ENCODE measurements at regions not wholly inside any gene's neighbourhood (a gene's known extent, or its start where the extent isn't known, plus 50 kb on each side); places are given as distances from the start of the nearest gene placed in this dataset.
"Not testable (repeated sequence)": the region's sequence is repeated elsewhere in the genome, so short reads cannot be mapped to it uniquely, and the experiment has no call there.

DNA sequence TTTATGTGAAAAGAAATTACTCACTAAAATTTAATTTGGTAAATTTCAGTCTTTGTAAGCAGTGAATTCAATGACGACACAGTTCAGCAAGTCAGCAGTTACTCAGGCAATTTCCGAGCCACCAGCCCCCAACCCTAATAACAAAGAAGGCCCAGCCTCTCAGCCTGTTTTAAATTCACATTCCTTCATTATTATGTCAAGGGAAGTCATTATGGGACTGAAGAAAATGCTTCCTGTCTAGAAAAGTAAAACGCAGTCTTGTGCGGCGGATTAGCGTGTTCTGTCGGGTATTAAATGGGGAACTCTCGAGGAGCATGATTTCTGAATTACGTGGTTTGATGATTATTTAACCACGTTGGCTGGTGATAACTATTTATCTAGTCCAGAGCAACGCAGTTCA lies 177.6 kb downstream of the AIPL1 start:
- no peak for DNase-seq (ENCODE audit: low spot score)

DNA sequence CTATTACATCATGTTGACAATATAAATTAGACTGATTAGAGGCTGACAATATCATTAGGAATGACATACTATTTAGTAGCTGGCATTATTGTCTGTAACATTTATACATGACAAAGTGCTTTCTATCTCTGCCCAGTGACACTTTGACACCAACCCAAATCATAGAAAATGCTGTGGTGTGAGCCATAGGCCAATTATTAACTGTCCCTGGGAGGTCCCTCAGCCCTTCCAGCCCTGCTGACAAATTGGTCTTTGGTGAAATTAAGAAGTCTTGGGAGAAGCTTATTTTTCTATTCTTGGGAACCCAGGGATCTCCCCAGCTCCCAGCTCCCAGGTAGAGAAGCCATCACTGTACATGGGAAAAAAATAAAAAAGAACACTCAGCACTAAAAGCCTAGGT lies 179.6 kb downstream of the AIPL1 start:
- DNase-seq (ENCODE audit: low spot score): no peak

DNA sequence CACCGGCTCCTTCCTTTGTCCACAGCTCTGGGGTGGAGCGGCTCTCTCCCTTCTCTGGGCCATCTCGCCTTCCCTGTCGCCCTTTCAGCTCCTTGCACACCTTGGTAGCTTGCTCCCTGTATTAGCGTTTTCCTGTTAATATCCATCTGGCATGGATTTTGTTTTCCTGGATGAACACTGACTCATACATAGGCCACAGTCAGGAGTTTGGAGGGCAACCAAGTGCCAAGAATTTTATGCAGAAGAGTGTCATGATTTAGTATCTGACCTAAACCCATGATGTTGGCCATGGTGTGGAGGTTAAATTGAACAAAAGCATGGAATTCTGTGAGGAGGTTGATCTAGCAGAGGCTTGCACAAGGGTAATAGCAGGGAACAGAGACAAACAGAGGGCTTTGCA lies 180.9 kb downstream of the AIPL1 start:
- DNase-seq (ENCODE audit: low spot score): no peak

DNA sequence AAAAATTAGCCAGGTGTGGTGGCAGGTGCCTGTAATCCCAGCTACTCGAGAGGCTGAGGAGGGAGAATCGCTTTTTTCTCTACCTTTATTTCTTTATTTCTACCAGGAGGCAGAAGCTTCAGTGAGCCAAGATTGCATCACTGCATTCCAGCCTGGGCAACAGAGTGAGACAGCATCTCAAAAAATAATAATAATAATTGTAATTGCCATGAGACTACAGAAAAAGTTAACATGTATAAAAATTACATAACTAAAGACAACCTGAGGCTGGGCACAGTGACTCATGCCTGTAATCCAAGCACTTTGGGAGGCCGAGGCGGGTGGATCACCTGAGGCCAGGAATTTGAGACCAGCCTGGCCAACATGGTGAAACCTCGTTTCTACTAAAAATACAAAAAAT lies 181.5 kb downstream of the WSCD1 start:
- not testable (repeated sequence) for DNase-seq (ENCODE audit: low spot score)

DNA sequence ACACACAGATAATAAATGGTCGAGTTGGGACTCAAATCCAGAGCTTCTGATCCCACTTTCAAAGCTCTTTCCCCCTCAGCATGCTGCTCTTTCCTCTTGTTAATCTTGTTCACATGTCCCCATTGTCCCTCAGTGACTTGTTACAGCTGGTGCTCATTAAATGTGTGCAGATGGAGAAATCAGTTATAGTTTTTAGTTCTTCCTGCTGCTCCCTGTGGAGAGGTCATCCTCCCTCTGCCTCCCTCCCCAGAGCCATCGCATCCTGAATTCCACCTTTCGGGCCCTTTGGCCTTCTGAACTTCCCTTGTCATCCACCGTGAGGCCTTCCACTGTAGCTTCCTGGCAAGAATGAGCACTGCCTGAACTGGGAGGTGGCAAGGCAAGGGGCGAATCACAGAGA lies 179.6 kb downstream of the WSCD1 start:
- no peak for DNase-seq (ENCODE audit: low spot score)

DNA sequence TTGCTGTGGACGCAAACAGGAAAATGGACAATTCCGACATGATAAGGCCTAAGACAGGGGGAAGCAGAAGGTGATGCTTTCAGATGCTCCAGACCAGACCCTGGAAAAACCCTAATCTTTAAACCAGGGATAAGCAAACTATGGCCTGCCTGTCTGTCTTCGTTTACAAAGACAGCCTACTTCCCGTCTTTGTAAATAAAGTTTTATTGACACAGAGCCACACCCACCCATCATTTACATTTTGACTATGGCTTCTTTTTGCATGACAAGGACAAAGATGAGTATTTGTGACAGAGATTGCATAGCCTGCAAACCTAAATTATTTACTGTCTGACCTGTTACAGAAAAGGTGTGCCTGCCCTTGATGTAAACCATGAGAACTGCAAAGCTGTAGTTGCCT lies 177.9 kb downstream of the WSCD1 start:
- no peak for DNase-seq (ENCODE audit: low spot score)

DNA sequence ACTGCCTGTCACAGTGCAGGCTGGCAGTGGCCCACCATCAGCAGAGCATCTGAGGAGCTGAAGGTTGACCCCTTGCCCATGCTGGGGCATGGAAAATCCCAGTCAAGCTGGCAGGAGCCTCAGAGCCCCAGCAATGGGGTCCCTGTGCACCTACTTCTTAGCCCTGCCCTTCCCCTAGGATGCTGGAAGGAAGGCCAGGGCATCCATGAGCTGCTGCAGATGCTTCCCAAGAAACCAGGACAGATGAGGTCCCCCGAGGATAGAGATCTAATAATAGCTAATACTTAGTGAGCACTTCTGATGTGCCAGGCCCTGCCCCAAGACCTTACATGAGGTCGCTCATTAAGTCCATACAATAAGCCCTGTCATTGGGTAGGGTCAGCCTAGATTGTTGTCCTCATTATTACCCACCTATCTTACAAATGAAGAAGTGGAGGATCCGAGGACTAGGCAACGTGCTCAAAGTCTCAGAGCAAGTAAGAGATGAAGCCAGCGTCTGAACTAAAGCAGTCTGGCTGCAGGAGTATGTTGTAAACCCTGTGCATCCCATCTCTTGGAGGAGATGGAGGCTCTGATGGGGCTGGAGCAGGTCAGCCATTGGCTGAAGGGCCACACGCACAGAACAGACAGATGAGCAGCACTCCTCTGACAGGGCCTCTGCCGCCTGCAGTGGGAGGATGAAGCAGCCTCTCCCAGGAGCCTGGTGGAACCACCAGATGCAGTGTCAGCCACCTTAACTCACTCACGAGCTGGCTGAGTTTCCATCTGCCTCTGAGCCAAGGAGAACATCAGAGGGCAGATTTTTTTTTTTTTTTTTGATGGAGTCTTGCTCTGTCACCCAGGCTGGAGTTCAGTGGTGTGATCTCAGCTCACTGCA lies 175.4 kb downstream of the WSCD1 start:
- DNase-seq (ENCODE audit: low spot score): peak; percentile 43

DNA sequence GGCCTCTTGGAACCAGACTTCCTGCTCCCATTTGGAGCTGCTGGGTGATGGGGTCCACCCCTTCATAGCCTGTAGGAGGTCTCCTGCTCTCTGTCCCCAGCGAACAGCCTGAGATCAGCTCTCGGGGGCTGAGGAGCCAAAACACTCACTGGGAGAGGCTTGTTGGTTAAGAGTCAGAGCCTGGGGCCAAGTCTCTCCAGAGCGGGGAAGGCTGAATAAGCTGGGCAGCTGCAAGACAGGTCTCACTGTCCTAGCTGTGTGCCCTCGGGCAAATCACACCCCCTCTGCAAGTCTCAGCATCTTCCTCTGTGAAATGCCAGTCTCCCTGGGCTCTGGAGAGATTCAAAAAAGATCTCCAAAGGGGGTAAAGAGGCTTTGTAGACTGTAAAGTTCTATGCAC lies 174.6 kb downstream of the WSCD1 start:
- DNase-seq (ENCODE audit: low spot score): peak; percentile 59

DNA sequence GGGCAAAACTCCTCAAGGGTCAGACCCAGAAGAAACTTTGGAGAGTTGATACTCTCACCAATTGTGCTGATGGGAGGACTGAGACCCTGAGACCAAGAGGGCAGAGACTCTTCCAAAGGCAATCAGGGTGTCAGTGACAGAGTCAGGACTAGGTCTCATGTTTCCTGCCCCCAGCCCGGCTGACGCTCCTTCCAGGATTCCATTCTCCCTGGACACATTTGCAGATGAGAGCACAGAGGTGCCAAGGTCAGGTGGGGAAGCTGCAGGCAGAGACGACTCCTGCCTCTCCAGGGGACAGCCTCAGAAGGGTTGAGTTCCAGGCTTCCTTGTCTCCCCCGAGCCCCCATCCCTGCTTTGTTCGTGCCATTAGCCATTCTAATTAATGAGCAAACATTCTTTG lies 174.1 kb downstream of the WSCD1 start:
- peak; percentile 44 for DNase-seq (ENCODE audit: low spot score)

DNA sequence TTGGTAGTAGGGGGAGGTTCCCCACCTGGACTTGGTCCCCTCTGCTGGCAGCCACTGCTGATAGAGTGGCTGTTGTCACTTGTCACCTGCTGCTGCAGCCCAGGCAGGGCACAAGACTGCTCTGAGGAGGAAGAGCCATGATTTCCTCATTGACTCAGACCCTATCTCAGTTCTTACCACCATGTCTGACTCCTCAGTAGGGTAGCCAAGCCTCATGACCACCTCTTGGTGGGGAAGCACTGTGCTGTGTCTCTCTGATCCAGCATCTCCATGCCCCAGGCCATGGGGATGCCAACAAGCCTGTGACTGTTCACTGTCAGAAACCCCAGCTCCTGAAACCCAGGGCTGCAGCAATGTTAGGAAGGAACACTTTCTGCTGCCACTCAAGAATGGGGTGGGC lies 173.0 kb downstream of the WSCD1 start:
- DNase-seq (ENCODE audit: low spot score): peak; percentile 42

DNA sequence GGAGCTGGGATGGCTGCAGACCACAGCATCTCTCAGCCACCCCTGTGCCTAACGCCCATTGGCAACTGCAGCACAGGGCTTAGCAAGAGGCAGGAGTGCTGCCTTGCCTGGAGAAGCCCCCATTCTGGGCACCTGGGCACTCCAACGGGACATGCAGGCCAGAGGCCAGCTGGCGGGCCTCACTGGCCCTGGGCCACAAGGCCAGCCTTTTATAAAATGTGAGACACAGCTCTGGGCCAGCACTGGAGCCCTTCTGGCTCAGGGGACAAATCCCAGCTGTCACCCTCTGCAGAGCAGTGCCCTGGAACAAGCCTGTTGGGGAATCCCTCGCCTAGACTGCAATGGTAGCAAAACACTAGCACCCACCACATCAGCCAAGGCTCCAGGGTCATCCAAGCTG lies 171.8 kb downstream of the WSCD1 start:
- peak; percentile 47 for DNase-seq (ENCODE audit: low spot score)

DNA sequence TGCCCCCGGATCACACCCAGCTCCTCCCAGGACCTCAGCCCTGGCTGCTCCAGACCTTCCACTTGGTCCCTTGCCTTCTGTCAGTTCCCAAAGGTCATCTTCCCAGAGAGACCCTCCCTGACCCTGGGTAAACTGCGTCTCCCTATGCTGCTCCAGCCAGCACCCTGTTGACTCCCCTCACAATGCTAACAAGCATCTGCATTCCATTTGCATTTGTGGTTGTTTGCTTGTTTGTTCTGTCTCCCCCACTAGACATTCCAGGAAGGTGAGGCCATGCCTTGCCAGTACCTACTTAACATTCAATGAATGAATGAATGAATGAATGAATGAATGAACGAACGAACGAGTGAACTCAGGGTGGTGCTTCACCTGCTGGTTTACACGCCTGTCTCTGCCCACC lies 171.2 kb downstream of the WSCD1 start:
- DNase-seq (ENCODE audit: low spot score): peak; percentile 44

DNA sequence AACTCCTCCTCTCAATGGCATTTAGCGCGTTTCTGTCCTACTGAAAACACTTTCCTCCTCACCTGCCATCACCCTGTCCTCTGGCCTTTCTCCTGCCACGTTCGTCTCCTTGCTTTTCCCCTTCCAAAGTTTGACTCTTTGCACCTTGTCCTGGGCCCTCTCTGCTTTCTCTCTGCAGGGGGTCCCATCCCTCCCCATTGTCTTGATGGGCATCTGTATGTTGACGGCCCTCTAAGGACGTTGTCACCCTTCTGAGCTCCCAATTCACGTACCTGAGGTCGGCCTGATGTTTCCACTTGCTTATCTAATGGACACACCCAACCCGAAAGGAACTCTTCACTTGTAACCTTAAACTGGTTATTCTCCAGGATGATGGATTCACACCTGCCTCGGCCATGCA lies 170.4 kb downstream of the WSCD1 start:
- no peak for DNase-seq (ENCODE audit: low spot score)

DNA sequence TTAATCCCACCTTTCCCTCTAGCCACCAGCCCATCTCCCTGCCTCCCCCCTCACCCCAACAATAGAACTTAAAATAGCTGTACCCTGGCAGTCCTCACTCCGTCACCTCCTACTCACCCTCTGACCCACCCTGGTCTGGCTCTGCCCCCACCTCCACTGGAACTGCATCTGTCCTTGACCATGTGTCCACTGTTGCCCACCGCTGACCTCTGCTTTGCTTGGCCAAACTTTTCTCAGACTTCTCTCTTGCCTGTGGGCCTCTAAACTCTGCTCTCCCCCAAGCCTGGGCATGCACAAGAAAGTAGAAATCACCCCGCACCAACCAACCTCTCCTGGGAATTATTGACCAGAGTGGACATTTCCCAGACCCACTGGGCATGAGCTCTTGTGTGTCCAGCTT lies 169.8 kb downstream of the WSCD1 start:
- no peak for DNase-seq (ENCODE audit: low spot score)

DNA sequence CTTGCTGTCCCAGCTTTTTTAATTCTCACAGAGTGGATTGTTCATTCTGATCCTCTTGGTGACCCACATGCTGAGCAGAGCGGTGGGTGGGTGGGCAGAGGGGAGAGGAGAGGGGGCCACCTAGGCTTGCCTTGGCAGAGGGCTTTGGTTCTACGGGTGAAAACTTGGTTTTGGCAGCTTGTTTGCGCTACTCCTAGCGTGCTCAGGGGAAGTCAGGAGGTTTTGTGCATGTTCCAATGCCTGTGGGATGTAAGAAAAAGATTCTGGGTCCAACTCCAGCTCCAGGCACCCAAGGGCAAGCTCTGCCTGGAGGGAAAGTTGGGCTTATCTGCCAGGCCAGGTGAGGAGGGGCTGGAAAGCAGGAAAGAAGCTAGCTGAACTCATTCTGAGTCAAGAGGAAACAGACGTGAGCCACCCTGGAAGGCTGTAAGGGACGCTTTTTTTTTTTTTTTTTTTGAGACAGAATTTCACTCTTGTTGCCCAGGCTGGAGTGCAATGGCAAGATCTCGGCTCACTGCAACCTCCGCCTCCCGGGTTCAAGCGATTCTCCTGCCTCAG lies 169.1 kb downstream of the WSCD1 start:
- no peak for DNase-seq (ENCODE audit: low spot score)

DNA sequence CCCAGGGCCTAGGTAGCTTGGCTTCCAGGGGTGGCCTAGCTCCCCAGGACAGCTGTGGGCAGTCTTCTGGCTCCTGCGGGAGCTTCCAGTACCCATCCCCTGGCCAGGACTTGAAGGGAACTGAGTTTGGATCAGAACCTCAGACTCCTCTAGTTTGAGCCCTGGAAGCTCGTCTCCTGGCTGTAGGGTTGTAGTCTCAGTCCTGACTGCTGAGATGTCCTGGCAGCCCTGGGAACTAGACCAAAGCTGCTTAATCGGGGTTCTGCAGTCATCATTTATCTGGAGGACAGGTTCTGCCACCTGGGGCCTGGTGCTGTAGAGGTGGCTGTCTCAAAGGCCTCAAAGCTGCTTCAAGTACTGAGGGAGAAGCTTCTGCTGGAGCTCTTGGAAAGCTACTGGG lies 163.7 kb downstream of the WSCD1 start:
- DNase-seq (ENCODE audit: low spot score): no peak

DNA sequence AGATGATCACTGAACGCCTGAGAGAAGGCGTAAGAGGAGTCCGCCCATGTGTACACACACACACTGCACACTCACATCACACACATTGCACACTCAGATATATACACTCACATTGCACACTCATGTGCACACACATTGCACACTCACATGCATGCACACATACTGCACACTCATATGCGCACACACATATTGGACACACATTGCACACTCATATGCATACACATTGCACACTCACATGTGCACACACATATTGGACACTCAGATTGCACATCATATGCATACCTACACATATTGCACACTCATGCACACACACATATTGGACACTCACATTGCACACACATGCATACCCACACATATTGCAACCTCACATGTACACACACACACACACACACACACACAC lies 163.2 kb downstream of the WSCD1 start:
- DNase-seq (ENCODE audit: low spot score): no peak

DNA sequence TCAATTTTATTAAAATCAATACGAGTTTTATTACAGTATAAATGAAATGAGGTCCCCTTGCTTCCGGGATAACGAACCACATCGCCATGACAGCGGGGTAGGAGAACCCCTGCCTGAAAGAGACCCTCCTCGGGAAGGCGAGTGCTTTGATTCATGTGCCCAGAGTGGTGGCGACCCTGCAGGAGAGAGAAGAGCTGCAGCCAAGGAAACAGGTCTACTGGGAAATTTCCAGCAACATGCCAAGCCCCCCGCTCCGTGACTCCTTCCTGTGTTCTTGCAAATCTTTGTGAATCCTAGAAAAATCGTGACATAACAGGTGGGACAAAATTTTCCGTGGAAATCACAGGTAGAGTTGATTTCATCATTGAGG lies 162.5 kb downstream of the WSCD1 start:
- DNase-seq (ENCODE audit: low spot score): no peak

DNA sequence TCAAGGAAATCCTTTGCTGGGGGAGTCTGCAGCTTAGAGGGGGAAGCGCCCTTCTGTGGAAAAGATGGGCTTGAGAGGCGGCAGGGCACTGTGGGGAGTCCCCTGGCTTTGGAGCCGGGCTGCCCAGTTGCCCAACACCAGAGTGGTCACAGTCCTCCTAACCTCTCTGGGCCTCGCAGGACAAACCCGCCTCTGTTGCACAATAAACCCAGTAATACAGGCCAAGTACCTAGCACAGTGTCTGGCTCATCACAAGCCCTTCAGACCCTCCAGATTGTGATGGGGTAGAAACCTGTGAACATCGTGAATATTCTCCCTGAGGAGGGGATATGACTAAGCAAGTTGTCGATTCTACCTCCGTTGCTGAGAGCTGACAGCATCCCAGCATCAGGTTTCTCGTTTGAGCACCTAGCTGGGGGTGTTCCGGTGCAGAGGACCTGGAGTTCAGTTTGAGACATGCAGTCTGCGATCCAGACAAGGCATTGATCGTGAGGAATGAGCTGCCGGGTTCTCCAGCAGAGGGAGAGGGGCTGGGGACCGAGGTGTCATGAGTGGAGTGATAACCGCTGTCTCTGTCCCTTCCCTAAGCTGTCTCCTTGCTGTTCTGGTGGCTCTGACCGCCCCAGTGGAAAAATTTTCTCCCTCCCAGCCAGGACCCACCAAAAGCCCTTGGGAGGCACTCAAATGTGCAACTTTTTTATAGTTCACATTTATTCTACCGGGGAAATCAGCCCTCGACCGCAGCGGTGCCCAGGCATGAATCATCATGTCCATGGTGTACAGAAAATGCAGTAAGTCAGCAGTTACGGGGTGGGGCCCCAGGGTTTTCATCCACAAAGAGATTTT lies 161.9 kb downstream of the WSCD1 start:
- DNase-seq (ENCODE audit: low spot score): no peak

DNA sequence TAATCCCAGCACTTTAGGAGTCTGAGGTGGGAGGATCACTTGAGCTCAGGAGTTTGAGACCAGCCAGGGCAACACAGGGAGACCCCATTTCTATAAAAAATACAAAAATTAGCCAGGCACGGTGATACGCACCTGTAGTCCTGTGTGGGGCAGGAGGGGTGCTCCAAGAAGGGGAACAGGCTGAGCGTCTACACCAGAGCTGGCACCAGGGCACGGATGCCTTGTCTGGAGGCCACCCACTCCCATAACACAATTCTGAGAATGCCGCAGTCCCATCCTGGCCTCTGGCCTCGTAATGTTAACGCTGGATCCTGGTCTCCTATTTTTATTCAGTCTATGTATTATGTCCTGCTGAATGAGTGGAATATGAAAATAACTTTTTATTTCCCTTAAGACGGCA lies 161.3 kb downstream of the WSCD1 start:
- no peak for DNase-seq (ENCODE audit: low spot score)

DNA sequence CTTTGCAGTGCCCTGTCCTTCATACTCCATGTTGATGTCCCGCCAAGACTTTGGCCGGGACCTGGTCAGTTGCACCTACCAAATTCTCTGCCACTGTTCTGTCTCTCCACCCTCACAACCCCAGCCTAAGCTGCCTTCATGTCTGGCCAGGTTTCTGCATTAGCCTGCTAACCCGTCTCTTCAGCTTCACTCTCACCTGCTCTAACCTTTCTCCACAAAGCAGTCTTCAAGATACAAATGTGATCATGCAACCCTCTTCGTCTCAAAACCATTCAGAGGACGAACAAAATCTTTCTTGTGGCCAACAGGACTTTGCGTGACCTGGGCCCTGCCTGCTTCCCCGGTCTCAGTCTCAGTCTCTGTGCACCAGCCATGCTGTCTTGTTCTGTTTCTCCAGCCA lies 148.2 kb downstream of the WSCD1 start:
- no peak for DNase-seq (ENCODE audit: low spot score)

DNA sequence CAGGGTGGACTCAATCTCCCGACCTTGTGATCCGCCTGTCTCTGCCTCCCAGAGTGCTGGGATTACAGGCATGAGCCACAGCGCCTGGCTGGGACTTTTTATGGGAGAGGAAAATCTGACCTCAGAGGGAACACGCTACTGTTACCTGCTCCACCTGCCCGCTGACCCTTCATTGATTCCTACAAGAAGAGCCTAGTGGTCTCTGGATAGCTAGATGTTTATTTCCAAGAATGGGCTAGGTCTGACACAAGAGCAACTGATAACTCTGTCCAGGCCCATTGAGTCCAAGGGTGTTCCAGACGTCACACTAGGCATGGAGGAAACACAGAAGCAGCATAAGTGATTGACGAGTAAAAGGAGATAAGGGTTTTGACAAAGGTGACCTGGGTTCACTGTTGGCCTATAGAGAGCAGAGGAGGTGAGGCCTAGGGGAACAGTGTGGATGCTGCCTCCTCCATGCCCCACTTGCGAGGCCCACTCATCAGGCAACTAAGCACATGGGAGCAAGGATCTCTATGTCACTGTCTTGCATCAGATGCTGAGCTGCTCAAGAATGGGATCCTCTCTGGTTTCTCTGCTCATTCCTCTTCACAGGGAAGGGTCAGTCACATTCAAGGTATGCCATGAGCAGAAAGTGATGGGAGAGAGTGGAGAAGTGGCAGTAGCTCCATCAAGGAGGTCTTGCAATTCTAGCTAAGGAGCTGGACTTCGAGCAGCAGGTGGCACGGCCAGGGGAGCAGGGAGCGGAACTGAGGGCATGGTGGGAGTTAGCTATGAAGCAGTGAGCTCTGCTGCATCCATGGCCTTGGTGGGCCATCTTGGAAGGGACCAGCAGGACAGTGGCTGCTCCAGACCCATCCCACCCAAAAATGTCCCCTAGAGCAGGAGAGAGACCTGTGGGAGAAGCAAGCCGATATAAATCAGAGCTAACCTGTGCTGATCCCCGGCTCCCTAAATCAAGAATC lies 145.2 kb downstream of the WSCD1 start:
- no peak for DNase-seq (ENCODE audit: low spot score)

Data from ecto neural progenitor cell (in vitro differentiated cells).